ENCODE measurements at regions not wholly inside any gene's neighbourhood (a gene's known extent, or its start where the extent isn't known, plus 50 kb on each side); places are given as distances from the start of the nearest gene placed in this dataset.

GRCh38 chr6:14705841-14706377 lies 540.0 kb upstream of the JARID2 start:
- DNase-seq, result no peak

DNA sequence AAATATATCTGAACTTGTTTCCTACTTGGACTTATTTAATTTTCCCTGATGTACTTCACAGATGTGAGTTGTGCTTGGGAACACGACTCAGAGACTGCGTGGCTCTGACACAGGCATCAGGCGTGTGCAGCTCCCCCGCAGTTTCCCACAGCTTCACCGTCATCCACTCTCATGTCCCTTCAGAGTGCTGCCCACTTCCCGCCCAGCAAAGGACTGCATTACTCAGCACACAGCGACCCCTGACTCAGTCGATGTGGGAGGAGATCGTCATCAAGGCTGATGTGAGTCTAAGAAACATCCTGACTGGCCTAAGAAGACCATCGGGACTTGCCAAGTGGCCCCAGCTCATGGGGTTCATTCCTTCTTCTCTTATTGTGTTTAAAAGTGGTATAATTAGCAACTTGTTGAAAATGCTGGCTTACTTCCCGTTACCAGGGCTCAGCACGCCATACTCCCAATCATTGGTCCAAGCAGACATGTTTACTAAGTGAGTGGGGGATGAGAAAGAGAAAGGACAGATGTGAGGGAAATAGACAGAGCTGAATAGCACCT lies 539.4 kb upstream of the JARID2 start:
- peak; percentile 57 for DNase-seq

DNA sequence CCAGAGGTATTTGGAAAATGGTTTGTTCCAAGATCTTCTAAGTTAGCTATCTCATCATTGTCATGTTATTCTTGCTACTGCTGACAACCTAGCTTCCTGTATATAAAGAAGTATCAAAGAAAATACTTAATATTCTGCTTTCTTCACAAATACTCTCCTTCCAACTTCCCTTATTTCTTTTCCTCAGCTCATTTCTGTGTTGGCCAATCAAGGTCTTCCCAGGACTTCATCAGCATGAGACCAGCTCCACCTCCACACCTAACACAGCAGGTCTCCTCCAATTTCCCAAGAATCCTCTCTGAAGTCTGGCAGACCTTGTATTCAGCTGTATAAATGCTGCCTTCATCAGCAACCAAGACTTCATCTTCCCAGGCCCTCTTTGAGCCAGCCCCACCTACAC lies 538.6 kb upstream of the JARID2 start:
- no peak for DNase-seq

DNA sequence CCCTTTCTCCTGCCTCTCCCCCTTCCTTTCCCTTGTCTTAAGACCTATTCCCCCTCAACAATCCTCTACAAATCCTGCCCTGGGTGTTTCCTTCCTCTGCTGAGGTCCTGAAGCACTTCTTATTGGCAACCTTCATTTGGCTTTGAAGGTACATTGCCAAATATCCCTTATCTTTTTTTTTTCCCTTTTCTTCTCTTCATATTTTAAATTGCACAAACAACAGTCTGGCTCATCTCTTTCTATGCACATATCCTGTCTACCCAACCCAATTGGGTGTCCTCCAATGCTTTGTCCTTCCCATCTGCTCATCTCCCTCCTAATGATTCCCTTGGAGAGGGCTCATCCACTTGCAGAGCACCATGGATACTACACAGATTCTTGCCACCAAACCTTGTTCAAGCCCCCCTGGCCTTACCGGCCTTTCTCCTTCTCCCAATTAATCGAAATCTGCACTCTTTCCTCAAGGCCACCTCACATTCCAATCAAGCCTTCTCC lies 537.9 kb upstream of the JARID2 start:
- DNase-seq, result no peak

DNA sequence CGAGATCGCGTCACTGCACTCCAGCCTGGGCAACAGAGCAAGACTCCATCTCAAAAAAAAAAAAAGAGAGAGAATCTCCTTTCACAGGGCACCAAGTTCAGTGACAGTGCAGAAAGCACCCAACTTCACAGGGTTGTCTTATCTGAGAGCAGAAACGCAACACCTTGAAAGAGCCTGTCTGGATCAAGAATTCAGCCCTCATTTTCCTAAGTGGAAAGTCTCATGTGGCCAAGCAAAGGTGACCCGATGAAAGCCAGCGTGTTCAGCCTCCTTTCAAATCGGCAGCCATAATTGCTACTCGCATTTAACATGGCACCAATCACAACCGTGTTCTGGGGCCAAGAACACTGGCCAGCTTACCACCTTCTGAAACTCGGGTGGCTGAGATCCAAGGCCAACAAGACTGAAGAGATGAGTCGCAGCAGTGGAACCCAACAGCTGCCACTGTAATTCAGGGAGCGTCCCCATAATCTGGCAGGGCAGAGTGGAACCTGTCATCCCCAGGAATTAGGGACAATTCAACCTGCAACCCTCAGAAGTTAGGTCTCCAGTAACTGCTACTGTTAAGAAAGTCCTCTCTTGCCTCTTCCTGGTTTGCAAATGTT lies 536.7 kb upstream of the JARID2 start:
- DNase-seq, result no peak

DNA sequence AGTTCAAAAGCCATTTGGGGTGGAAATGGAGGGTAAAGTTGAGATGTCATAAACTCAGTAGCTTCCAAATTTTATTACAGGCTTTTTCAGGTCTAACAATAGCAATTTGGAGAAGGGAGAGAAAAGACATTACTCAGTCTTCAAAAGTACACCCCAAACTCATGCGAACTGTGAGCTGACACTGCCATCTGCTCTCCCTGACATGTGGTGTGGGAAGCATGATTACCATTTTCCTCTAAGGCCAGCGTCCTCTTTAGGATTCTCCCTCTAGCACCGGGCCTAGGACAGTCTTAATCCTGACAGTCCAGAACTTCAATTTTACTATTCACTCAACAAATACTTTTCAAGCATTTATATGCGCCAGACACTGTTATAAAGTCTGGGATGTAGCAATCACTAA lies 536.0 kb upstream of the JARID2 start:
- DNase-seq, result no peak

GRCh38 chr6:14710421-14710820 lies 535.4 kb upstream of the JARID2 start:
- no peak for DNase-seq

DNA sequence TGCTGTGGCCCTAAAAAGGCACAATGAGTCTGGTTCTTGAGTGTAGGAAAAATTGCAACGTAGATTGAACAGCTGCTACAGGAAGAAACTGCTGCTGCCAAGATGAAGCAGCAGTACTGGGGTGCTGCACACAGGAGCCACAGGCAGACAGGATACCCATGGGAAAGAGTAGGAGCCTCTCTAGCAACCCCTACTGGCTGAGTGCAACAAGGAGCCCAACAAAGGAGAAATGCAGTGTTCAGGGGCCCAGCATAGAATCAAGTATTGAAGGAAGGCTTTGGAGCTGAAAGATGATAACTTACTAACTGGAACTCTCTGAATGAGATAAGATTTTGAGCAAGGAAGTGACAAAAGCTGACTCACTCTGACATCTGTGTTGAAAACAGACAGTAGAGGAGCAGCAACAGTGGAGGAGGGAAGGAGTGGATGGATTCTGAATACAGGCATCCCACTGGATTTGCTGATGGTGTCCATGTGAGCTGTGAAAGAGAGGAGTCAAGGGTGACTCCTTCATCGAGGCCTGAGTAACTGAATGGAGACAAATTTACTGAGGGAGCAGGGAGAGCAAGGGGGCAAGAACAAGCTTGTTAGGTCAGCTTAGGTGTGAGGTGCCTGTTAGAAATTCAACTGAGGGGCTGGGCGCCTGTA lies 534.7 kb upstream of the JARID2 start:
- peak; percentile 43 for DNase-seq

DNA sequence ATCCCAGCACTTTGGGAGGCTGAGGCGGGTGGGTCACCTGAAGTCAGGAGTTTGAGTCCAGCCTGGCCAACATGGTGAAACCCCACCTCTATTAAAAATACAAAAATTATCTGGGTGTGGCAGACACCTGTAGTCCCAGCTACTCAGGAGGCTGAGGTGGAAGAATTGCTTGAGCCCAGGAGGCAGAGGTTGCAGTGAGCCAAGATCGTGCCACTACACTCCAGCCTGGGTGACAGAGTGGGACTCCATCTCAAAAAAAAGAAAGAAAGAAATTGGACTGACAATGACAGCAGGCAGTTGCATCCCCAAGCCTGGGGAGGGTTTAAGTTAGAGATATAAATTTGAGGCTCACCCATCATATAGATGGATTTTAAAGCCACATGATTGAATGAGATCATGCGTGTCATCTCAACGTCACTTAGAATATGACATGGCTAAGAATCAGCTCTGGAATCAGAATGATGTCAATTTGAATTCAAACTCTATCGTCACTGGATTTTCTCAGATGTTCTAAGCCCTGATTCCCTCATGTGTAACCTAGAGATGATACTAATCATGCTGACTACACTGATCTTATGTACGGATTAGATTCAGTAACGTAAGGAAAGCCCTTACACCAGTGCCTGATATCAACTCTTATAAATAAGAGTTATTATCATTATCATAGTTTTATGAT lies 534.0 kb upstream of the JARID2 start:
- DNase-seq, result no peak

DNA sequence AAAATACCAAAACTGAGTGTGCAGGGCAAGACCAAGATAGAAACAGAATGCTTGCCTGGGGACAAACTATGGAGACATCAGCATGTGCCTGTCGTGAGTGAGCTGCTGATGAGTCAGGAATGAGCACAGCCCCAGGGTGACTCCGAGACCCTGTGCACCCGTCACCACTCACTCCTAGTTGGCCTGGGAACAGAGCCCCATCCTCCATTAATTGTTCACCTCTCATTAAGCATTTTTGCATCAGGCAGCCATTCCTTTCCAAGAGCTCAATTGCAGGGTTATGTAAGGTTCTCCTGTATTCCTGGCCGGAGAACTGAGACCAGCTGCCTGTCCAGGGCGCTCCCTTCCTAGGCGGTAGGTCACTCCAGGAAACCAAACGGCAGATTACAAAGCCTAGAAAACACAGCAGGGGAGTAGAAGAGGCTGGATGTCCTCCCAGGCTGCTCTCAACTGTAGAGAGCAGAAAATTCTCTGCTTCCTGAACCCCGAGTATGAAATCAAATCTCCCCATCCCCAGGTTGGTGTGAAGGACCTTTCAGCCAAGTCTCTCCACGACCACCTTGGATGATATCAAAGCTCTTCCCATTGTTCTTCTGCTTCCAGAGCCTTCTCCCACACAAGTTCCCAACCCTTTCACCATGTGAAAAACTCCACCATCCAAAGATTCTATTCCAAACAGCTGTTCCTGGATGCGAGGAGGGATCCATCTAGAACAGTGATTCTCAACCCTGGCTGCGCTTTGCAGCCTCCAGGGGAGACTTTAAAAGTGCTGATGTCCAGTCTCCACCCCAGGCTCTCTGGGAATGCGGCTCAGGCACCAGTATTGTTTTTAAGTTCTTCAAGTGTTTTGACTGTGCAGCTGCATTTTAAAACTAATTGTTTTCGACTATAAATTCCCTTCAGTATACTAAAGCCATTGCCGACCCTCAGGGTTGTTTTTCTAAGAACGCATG lies 532.6 kb upstream of the JARID2 start:
- no peak for DNase-seq

DNA sequence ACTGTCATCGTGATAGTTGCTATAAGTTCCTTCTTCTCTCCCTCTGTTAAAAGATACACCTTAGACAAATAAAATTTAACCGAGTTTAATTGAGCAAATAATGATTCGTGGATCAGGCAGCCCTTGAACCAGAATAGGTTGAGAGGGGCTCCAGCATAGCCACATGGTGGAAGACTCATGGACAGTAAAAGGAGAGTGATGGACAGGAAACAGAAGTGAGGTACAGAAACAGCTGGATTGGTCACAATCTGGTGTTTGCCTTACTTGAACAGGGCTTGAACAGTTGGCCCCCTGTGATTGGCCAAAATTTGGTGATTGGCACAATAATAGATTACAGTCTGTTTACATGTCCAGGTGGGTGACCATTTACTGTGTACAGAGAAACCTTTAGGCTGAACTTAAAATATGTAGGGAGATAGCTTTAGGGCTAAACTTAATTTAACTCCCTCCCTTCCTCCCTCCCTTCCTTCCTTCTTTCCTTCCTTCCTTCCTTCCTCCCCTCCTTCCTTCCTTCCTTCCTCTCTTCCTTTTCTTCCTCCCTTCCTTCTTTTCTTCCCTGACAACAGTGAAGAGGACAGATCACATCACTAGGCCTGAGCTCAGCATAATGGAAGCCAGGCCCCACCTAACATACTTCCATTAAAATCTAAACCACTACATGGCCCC lies 531.8 kb upstream of the JARID2 start:
- no peak for DNase-seq

DNA sequence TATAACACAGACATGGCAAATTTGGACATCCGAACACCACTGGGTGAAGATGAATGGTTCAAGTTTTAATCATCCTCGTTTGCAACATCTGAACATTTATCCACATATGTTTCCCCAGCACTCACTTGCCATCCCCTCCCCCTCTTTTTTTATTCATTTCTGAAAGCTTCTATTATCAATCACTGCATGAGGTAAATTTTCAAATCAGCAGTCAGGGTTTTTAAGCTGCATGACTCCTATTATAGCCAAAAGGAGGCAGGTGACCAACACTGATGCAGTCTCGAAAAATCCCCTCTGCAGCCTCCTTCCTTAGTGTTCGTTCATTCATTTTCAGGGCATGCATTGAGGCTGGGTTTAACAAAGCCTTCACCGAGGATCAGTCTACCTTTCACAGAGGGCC lies 530.8 kb upstream of the JARID2 start:
- no peak for DNase-seq

DNA sequence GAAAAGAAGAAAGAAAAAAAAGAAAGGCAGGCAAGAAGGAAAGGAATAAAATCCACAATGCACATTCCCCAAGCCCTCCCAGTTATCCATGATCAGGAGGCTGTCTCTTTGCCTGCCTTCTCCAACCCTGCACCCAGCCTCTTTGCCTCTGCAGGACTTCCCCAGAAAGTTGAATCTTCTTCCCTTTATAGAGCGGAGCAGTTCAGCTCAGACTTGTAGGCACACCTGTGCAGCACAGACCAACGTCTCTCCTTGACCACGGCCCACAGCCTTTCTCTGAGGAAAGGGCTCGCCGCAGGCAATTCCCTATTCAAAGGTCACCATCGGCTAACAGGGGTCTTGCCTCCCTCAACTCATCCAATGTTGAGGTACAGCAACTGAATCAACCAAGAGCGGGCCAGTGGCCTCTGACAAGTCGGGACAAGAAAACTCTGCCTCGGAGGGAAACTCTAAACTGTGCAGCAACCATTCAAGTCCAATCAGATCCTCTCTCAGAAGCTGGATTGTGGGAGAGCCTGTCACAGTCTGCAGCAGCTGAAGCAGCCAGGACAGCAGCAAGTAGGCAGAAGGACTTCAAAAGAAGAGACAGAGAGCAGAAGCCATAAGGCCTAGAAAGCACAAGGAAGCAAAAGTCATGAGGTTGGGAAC lies 529.2 kb upstream of the JARID2 start:
- no peak for DNase-seq

DNA sequence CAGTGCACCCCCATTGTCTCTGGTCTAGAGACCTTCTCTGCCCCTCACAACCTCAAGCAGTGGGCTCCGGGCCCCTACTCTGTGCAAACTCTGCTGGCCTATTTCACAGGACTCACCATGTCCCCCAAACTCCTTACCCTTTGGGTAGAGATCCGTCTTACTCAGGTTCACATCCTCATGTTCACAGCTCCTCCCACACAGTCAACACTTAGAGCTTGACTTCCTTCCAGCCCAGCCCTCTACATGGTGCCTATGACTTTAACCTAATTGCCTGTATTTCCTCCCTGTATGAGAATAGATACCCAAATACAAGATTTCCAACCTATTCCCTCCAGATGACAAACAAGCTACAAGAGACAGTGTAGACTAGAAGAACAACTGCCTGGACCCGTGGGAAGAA lies 528.6 kb upstream of the JARID2 start:
- DNase-seq, result no peak

- DNase-seq, result no peak
Measured at GRCh38 chr6:14718861-14719260, 527.0 kb upstream of the JARID2 start.

- no peak for DNase-seq
Measured at GRCh38 chr6:14719270-14719669, 526.6 kb upstream of the JARID2 start.

DNA sequence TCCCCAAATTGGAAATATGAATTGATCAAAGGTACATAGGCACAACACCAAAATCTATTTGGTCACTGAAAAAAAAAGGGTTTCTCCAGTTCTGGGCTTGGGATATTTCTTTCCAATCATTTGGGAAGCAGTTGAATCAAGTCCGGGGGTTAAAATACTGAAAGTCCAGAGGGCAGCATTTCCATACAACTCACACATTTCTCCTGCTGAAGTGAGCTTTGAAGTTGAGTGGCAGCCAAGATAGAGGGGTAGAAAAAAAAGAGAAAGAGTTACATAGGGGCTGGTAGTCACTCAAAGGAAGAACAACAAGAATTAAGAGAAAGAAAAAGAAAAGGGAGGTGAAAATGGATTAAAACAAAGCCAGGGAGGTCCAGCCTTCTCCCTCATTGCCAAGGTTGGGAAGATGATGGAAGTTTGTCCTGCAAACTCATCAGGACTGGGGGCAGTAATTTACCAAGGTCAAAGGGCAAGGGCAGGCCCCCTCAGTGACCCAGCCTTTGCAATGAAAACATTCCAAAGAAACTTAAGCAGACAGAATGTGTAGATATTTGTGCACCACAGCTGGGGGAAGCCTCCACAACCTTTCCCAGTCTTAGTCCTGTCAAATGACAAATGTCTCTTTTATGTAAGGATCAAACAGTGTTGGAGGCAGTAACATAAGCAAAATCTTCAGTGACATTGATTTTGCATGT lies 525.3 kb upstream of the JARID2 start:
- DNase-seq, result no peak

GRCh38 chr6:14721103-14721758 lies 524.6 kb upstream of the JARID2 start:
- no peak for DNase-seq

DNA sequence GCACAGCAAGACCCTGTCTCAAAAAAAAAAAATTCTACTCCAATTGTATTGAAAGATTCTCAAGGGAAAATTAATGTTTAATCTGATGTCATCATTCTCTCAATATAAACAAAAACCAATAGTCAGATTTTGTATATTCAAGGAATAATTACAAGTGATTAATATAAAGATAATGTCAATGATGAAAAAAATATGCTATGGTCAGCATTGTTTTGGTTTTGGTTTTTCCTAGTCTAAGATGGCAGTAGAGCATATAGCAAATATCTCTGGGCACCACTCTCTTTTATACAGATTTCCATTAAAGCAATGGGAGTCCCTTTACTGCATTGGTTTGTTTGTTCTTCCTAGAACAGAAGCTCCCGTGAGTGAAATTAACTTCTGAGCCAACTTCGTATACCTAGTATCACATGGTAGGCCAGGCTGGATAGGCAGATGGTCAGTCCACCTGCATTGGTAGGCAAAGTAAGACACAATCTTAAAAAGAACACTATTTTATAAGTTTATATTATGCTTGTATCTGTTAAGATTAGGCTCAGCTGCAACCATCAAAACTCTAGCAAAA lies 523.8 kb upstream of the JARID2 start:
- DNase-seq, result no peak

Measured in occipital lobe (tissue), 1 donor.